ENCODE measurements at regions not wholly inside any gene's neighbourhood (a gene's known extent, or its start where the extent isn't known, plus 50 kb on each side); places are given as distances from the start of the nearest gene placed in this dataset.

DNA sequence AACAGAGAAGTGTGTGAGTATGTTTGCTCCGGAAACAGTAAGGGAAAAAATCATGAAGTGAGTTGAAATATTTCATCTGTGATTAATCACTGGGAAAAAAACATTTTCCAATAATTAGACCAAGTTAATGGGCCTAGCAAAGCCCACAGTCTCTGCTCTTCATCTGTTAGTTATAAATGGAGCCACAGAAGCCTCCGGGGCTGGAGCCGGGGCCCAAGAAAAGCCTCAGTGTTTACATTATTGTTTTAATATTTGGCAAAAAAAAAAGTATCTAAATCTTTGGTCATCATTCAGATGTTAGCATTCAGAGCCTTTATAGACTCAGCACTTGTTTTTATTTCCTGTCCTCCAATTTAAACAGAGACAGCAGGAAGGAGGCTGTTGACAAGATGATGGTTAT, 115.0 kb downstream of the UBE2U start:
- Histone ChIP-seq H3K36me3 (no peaks in the 10 kb centered on the region), H3K4me3 (replicated peaks in 1 of 3) (no peak overlapping the region), H3K27me3 (no peaks in the 10 kb centered on the region), H3K27ac (no peak overlapping the region), H3K9me3 (no peaks in the 10 kb centered on the region), H3K4me1 (no peaks in the 10 kb centered on the region)
- 77 to 87% methylated on average over 3 of the region's 3 CpGs for WGBS, 2 donors
- DNase-seq: no peak
- intact Hi-C loops (cut with DNase I): no loop called here
- TF ChIP-seq, protein P1, sequence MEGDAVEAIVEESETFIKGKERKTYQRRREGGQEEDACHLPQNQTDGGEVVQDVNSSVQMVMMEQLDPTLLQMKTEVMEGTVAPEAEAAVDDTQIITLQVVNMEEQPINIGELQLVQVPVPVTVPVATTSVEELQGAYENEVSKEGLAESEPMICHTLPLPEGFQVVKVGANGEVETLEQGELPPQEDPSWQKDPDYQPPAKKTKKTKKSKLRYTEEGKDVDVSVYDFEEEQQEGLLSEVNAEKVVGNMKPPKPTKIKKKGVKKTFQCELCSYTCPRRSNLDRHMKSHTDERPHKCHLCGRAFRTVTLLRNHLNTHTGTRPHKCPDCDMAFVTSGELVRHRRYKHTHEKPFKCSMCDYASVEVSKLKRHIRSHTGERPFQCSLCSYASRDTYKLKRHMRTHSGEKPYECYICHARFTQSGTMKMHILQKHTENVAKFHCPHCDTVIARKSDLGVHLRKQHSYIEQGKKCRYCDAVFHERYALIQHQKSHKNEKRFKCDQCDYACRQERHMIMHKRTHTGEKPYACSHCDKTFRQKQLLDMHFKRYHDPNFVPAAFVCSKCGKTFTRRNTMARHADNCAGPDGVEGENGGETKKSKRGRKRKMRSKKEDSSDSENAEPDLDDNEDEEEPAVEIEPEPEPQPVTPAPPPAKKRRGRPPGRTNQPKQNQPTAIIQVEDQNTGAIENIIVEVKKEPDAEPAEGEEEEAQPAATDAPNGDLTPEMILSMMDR (IDR thresholded peaks at IDR 0.05): no peak
- TF ChIP-seq POLR2A (IDR thresholded peaks at IDR 0.05): no peak

DNA sequence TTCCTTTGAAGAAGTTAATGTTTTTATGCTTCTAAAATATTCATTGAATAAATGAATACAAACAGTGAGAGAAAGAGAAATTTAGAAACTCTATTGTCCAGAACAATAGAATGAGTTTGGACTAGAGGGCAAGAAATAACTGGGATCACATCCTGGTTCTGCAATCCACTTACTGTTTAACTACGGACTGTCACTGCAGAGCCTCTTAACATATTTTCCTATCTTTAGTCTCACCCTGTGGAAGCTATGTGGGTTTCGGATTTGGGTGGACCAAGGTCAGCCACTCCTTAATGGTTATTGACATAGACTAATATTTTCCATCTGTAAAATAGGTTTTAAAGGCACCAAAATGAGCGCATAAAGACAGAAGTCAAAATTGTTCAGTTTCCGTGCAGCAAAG, 116.6 kb downstream of the UBE2U start:
- H3K4me3 ChIP-seq (replicated peaks in 1 of 3): no peak overlapping the region
- no peaks in the 10 kb centered on the region for H3K27me3 ChIP-seq
- H3K9me3 ChIP-seq: no peaks in the 10 kb centered on the region
- no peak for DNase-seq
- TF ChIP-seq, protein P1 (IDR thresholded peaks at IDR 0.05): no peak
- TF ChIP-seq POLR2A (IDR thresholded peaks at IDR 0.05): no peak
- WGBS, 2 donors: 89 to 93% methylated on average over 4 of the region's 4 CpGs
- no peak overlapping the region for H3K27ac ChIP-seq
- intact Hi-C loops (cut with DNase I): no loop called here
- H3K4me1 ChIP-seq: no peaks in the 10 kb centered on the region
- H3K36me3 ChIP-seq: no peaks in the 10 kb centered on the region

DNA sequence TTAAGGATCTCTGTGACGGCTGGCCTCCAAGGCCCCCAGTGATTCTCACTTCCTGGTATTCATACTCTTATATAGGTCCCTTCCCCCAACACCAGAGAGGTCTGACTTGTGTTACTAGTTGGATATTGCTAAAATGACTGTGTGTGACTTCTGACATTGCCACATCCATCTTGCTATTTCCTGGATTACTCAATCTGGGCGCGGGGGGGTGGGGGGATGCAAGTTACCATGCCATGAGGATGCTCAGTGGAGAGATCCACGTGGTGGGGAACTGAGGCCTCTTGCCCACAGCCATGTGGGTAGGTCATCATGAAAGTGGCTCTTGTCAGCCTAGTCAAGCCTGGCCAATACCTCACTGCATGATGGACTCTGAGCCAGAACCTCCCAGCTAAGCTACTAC, 117.0 kb downstream of the UBE2U start:
- no peak for TF ChIP-seq POLR2A (IDR thresholded peaks at IDR 0.05)
- TF ChIP-seq, protein P1 (IDR thresholded peaks at IDR 0.05): no peak
- H3K36me3 ChIP-seq: no peaks in the 10 kb centered on the region
- H3K4me3 ChIP-seq (replicated peaks in 1 of 3): no peak overlapping the region
- peak in 1 of 2 donors; percentile 3 for DNase-seq
- no peaks in the 10 kb centered on the region for H3K4me1 ChIP-seq
- WGBS, 2 donors: 28 to 44% methylated on average over 4 of the region's 4 CpGs
- H3K27ac ChIP-seq: no peak overlapping the region
- intact Hi-C loops (cut with DNase I): no loop called here
- no peaks in the 10 kb centered on the region for H3K27me3 ChIP-seq
- H3K9me3 ChIP-seq: no peaks in the 10 kb centered on the region

DNA sequence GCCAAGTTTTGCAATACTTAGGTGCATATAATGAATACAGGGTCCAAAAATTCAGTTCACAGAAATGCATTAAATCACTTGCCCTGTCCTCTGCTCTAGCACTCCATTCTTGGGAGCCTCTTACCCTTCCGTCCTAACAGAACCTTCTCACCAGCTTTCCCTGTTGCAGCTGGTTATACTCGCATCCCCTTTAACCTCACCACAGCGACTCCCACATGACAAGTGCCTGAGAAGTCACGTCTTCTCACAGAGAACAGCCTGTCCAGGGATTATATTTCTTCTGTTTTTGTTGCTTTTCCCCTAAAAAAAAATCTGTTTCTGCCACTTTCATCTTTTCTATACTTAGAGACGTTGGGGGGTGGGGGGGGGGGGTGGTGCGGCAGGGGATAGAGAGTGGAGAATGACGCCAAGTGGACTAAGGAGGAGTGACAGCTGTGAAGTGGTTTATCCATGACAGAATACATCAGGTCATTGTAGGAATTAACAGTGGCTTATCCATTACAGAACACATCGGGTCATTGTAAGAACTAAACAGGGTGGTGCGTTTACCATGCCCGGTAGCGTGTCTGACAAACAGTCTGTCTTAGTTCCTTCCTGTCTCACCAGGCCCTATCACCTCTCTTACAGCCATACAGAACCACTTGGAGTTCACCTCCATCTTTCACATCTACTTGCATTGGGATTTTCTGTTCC, 117.6 kb downstream of the UBE2U start:
- Histone ChIP-seq H3K4me1 (no peaks in the 10 kb centered on the region), H3K27me3 (no peaks in the 10 kb centered on the region), H3K27ac (no peak overlapping the region), H3K9me3 (no peaks in the 10 kb centered on the region), H3K4me3 (replicated peaks in 1 of 3) (no peak overlapping the region), H3K36me3 (no peaks in the 10 kb centered on the region)
- 67 to 82% methylated on average over 11 of the region's 11 CpGs for WGBS, 2 donors
- intact Hi-C loops (cut with DNase I): no loop called here
- DNase-seq: no peak
- no peak for TF ChIP-seq POLR2A (IDR thresholded peaks at IDR 0.05)
- TF ChIP-seq, protein P1 (IDR thresholded peaks at IDR 0.05): no peak

DNA sequence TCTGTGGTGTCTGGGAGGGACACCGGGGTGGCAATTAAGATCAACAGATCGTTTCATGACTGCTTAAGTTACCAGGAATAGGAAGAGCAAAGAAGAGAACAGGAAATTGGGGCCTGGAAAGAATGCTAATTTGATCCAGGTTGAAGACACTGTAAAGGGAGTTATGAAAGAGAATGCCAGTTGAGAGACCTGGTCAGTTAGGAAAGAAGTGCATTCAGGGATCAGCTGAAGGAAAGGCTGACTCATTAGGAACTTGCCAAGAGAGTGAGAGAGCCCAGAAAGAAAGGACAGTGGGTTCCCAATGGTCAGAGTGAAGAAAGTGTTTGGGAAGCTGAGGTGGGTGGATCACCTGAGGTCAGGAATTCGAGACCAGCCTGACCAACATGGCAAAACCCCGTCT, 119.6 kb downstream of the UBE2U start:
- no peaks in the 10 kb centered on the region for H3K9me3 ChIP-seq
- DNase-seq: no peak
- no peak overlapping the region for H3K4me3 ChIP-seq (replicated peaks in 1 of 3)
- 79 to 88% methylated on average over 4 of the region's 4 CpGs for WGBS, 2 donors
- H3K27me3 ChIP-seq: no peaks in the 10 kb centered on the region
- intact Hi-C loops (cut with DNase I): no loop called here
- H3K27ac ChIP-seq: no peak overlapping the region
- TF ChIP-seq, protein P1 (IDR thresholded peaks at IDR 0.05): no peak
- TF ChIP-seq POLR2A (IDR thresholded peaks at IDR 0.05): no peak
- H3K36me3 ChIP-seq: no peaks in the 10 kb centered on the region
- H3K4me1 ChIP-seq: no peaks in the 10 kb centered on the region
